ENCODE measurements at regions not wholly inside any gene's neighbourhood (a gene's known extent, or its start where the extent isn't known, plus 50 kb on each side); places are given as distances from the start of the nearest gene placed in this dataset.
"Not testable (repeated sequence)": the region's sequence is repeated elsewhere in the genome, so short reads cannot be mapped to it uniquely, and the experiment has no call there.

GRCh38 chr5:20370061-20370460 lies 382.1 kb upstream of the CDH18 start:
- no peak for DNase-seq (ENCODE audit: low read depth)

GRCh38 chr5:20369518-20369885 lies 381.5 kb upstream of the CDH18 start:
- no peak for DNase-seq (ENCODE audit: low read depth)

GRCh38 chr5:20368571-20369517 lies 380.8 kb upstream of the CDH18 start:
- no peak for DNase-seq (ENCODE audit: low read depth)

- no peak for DNase-seq (ENCODE audit: low read depth)
These were observed 379.2 kb upstream of the CDH18 start for GRCh38 chr5:20367178-20367577.

GRCh38 chr5:20360263-20360662 lies 372.3 kb upstream of the CDH18 start:
- no peak for DNase-seq (ENCODE audit: low read depth)

- DNase-seq (ENCODE audit: low read depth), result no peak
These were observed 371.4 kb upstream of the CDH18 start for GRCh38 chr5:20359377-20359776.

- no peak for DNase-seq (ENCODE audit: low read depth)
These were observed 365.5 kb upstream of the CDH18 start for GRCh38 chr5:20353499-20353898.

- DNase-seq (ENCODE audit: low read depth), result no peak
These were observed 363.8 kb upstream of the CDH18 start for GRCh38 chr5:20351849-20352248.

- no peak for DNase-seq (ENCODE audit: low read depth)
These were observed 360.3 kb upstream of the CDH18 start for GRCh38 chr5:20348321-20348720.

GRCh38 chr5:20347334-20347733 lies 359.3 kb upstream of the CDH18 start:
- no peak for DNase-seq (ENCODE audit: low read depth)

- no peak for DNase-seq (ENCODE audit: low read depth)
These were observed 352.1 kb upstream of the CDH18 start for GRCh38 chr5:20340126-20340525.

- no peak for DNase-seq (ENCODE audit: low read depth)
These were observed 348.0 kb upstream of the CDH18 start for GRCh38 chr5:20335978-20336377.

- DNase-seq (ENCODE audit: low read depth), result no peak
These were observed 343.8 kb upstream of the CDH18 start for GRCh38 chr5:20331826-20332225.

- no peak for DNase-seq (ENCODE audit: low read depth)
These were observed 335.3 kb upstream of the CDH18 start for GRCh38 chr5:20323323-20323722.

GRCh38 chr5:20307391-20307790 lies 319.4 kb upstream of the CDH18 start:
- DNase-seq (ENCODE audit: low read depth), result no peak

GRCh38 chr5:20305463-20305862 lies 317.5 kb upstream of the CDH18 start:
- DNase-seq (ENCODE audit: low read depth), result no peak

GRCh38 chr5:20304570-20304969 lies 316.6 kb upstream of the CDH18 start:
- DNase-seq (ENCODE audit: low read depth), result not testable (repeated sequence)

GRCh38 chr5:20300110-20300509 lies 312.1 kb upstream of the CDH18 start:
- DNase-seq (ENCODE audit: low read depth), result no peak

- no peak for DNase-seq (ENCODE audit: low read depth)
These were observed 306.7 kb upstream of the CDH18 start for GRCh38 chr5:20294696-20295095.

- DNase-seq (ENCODE audit: low read depth), result no peak
These were observed 303.8 kb upstream of the CDH18 start for GRCh38 chr5:20291766-20292165.

GRCh38 chr5:20287640-20288039 lies 299.6 kb upstream of the CDH18 start:
- no peak for DNase-seq (ENCODE audit: low read depth)

GRCh38 chr5:20286512-20286911 lies 298.5 kb upstream of the CDH18 start:
- peak; percentile 43 for DNase-seq (ENCODE audit: low read depth)

GRCh38 chr5:20276959-20277263 lies 288.9 kb upstream of the CDH18 start:
- no peak for DNase-seq (ENCODE audit: low read depth)

Data from fibroblast of the conjunctiva (primary cell).